Mammary epithelial cell (primary cell): ENCODE measurements at regions not wholly inside any gene's neighbourhood (a gene's known extent, or its start where the extent isn't known, plus 50 kb on each side); places are given as distances from the start of the nearest gene placed in this dataset.

ENCODE experiments used
- EZH2 ChIP-seq: IDR thresholded peaks from 2 replicates; pipeline ENCODE4 v1.6.1; 2012; ENCODE audit warnings: low read length, inconsistent platforms, borderline replicate concordance
- TF ChIP-seq, protein P1 (sequence below), 2 donors: IDR thresholded peaks in 1 of 2; conservative IDR thresholded peaks in 1 of 2; 2 replicates each; pipeline ENCODE4 v1.5.1; 2011 to 2012; ENCODE audit warnings: inconsistent platforms in 2 of 2, low read length in 2 of 2, mild to moderate bottlenecking in 2 of 2, control low read depth in 1 of 2, low read depth in 1 of 2; ENCODE audit not compliant: insufficient read depth in 1 of 2; ENCODE audit errors: extremely low read depth in 1 of 2

DNA sequence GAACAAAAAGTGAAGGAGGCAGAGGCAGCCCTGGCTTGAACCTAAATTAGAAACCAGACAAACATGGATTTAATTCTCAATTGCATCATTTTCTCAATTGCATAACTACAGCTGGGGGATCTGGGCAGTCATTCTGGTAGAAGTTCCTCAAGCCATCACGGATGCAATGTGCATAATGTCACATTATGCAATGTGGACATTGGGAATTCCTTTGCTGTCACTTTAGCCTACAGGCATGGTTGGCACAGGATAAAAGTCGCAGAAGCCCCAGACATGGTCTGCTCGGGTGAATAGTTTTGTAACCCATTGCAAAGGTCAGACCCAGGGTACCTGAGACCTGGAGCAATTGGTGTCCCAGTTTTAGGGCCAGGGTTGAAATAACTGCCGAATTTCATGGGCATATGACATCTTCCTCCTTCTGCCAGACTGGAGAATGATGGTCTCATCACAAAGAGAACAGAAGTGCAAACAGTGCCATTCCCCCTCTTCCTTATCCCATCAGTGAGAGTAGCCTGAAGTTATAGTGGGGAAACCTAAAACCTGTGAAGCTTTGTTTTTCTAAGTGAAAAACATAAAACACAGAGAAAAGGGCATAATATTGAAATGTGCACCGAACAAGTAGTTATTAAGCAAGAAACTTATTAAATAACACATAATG lies 290.8 kb downstream of the MSX2 start:
- TF ChIP-seq, protein P1, sequence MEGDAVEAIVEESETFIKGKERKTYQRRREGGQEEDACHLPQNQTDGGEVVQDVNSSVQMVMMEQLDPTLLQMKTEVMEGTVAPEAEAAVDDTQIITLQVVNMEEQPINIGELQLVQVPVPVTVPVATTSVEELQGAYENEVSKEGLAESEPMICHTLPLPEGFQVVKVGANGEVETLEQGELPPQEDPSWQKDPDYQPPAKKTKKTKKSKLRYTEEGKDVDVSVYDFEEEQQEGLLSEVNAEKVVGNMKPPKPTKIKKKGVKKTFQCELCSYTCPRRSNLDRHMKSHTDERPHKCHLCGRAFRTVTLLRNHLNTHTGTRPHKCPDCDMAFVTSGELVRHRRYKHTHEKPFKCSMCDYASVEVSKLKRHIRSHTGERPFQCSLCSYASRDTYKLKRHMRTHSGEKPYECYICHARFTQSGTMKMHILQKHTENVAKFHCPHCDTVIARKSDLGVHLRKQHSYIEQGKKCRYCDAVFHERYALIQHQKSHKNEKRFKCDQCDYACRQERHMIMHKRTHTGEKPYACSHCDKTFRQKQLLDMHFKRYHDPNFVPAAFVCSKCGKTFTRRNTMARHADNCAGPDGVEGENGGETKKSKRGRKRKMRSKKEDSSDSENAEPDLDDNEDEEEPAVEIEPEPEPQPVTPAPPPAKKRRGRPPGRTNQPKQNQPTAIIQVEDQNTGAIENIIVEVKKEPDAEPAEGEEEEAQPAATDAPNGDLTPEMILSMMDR (conservative IDR thresholded peaks at IDR 0.05 in 1 of 2, IDR thresholded peaks at IDR 0.05 in 1 of 2; ENCODE audit: extremely low read depth in 1 of 2, insufficient read depth in 1 of 2, low read depth in 1 of 2, low read length in 2 of 2), result no peak
- no peak for TF ChIP-seq EZH2
